ENCODE measurements at regions not wholly inside any gene's neighbourhood (a gene's known extent, or its start where the extent isn't known, plus 50 kb on each side); places are given as distances from the start of the nearest gene placed in this dataset.
A peak's percentile ranks its signal among the peaks of the same experiment; 100 is the strongest.

GRCh38 chr5:87803352-87803751 is 390.6 kb upstream of the CCNH start:
- no peaks in the 10 kb centered on the region for H3K36me3 ChIP-seq (ENCODE audit: control insufficient read depth, insufficient read depth, low read length)
- no peaks in the 10 kb centered on the region for H3K4me1 ChIP-seq (ENCODE audit: control insufficient read depth, insufficient read depth, low read length)
- H3K27me3 ChIP-seq (ENCODE audit: control insufficient read depth, insufficient read depth, low read length) = no peaks in the 10 kb centered on the region
- no peak overlapping the region for H3K4me3 ChIP-seq (ENCODE audit: low read length)
- H3K27ac ChIP-seq (ENCODE audit: low read length) = no peak overlapping the region
- DNase-seq = no peak
- H3K9me3 ChIP-seq (replicated peaks; ENCODE audit: control insufficient read depth, low read depth, low read length) = no peaks in the 10 kb centered on the region

- H3K4me3 ChIP-seq (ENCODE audit: low read length) = no peak overlapping the region
- peak; percentile 4 for DNase-seq
- H3K9me3 ChIP-seq (replicated peaks; ENCODE audit: control insufficient read depth, low read depth, low read length) = no peaks in the 10 kb centered on the region
- H3K4me1 ChIP-seq (ENCODE audit: control insufficient read depth, insufficient read depth, low read length) = no peaks in the 10 kb centered on the region
- no peaks in the 10 kb centered on the region for H3K36me3 ChIP-seq (ENCODE audit: control insufficient read depth, insufficient read depth, low read length)
- H3K27me3 ChIP-seq (ENCODE audit: control insufficient read depth, insufficient read depth, low read length) = no peaks in the 10 kb centered on the region
- WGBS (ENCODE audit: insufficient coverage) = no CpG with 5 or more reads among the region's 4 CpGs
- H3K27ac ChIP-seq (ENCODE audit: low read length) = no peak overlapping the region
Observed at GRCh38 chr5:87791869-87792268, 379.1 kb upstream of the CCNH start.

- no CpG with 5 or more reads among the region's 2 CpGs for whole genome bisulfite sequencing (ENCODE audit: insufficient coverage)
Observed at GRCh38 chr5:87788416-87788815, 375.7 kb upstream of the CCNH start.

GRCh38 chr5:87787625-87788256 is 375.0 kb upstream of the CCNH start:
- DNase-seq = no peak
- H3K4me3 ChIP-seq (ENCODE audit: low read length) = no peak overlapping the region
- no peaks in the 10 kb centered on the region for H3K27me3 ChIP-seq (ENCODE audit: control insufficient read depth, insufficient read depth, low read length)
- H3K9me3 ChIP-seq (replicated peaks; ENCODE audit: control insufficient read depth, low read depth, low read length) = no peaks in the 10 kb centered on the region
- H3K36me3 ChIP-seq (ENCODE audit: control insufficient read depth, insufficient read depth, low read length) = no peaks in the 10 kb centered on the region
- H3K27ac ChIP-seq (ENCODE audit: low read length) = no peak overlapping the region
- WGBS (ENCODE audit: insufficient coverage) = no CpG with 5 or more reads among the region's 2 CpGs
- no peaks in the 10 kb centered on the region for H3K4me1 ChIP-seq (ENCODE audit: control insufficient read depth, insufficient read depth, low read length)

More at GRCh38 chr5:87788416-87788815, 375.7 kb upstream of the CCNH start:
- Histone ChIP-seq H3K36me3 (ENCODE audit: control insufficient read depth, insufficient read depth, low read length) (no peaks in the 10 kb centered on the region), H3K4me1 (ENCODE audit: control insufficient read depth, insufficient read depth, low read length) (no peaks in the 10 kb centered on the region), H3K4me3 (ENCODE audit: low read length) (no peak overlapping the region), H3K27ac (ENCODE audit: low read length) (no peak overlapping the region), H3K9me3 (replicated peaks; ENCODE audit: control insufficient read depth, low read depth, low read length) (no peaks in the 10 kb centered on the region), H3K27me3 (ENCODE audit: control insufficient read depth, insufficient read depth, low read length) (no peaks in the 10 kb centered on the region)
- DNase-seq = no peak

- no CpG with 5 or more reads among the region's 4 CpGs for WGBS (ENCODE audit: insufficient coverage)
- no peak for DNase-seq
Observed at GRCh38 chr5:87787086-87787485, 374.4 kb upstream of the CCNH start.

DNA sequence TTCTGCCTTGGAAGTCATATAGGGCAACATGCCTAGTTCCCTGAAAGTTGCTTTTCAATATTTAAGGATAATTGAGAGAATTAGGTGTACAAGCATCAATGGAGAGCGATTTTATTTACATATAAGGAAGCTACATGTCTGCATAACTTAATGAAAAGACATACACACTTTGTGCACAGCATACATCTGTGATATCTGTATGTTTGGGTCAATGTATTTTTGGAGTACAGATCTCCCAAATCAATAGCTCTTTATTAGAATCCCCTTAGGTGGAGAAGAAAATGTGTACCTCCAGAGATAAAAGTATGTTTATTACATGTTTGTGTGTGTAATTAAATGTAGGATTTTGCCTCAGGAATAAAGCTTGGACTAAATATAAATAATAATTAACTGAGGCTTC is 373.7 kb upstream of the CCNH start:
- Histone ChIP-seq H3K4me3 (ENCODE audit: low read length) (no peak overlapping the region), H3K9me3 (replicated peaks; ENCODE audit: control insufficient read depth, low read depth, low read length) (no peaks in the 10 kb centered on the region), H3K4me1 (ENCODE audit: control insufficient read depth, insufficient read depth, low read length) (no peaks in the 10 kb centered on the region), H3K36me3 (ENCODE audit: control insufficient read depth, insufficient read depth, low read length) (no peaks in the 10 kb centered on the region), H3K27ac (ENCODE audit: low read length) (no peak overlapping the region), H3K27me3 (ENCODE audit: control insufficient read depth, insufficient read depth, low read length) (no peaks in the 10 kb centered on the region)
- DNase-seq = no peak
- no CpG with 5 or more reads among the region's 1 CpG for WGBS (ENCODE audit: insufficient coverage)

More at GRCh38 chr5:87787086-87787485, 374.4 kb upstream of the CCNH start:
- Histone ChIP-seq H3K4me1 (ENCODE audit: control insufficient read depth, insufficient read depth, low read length) (no peaks in the 10 kb centered on the region), H3K4me3 (ENCODE audit: low read length) (no peak overlapping the region), H3K9me3 (replicated peaks; ENCODE audit: control insufficient read depth, low read depth, low read length) (no peaks in the 10 kb centered on the region), H3K27me3 (ENCODE audit: control insufficient read depth, insufficient read depth, low read length) (no peaks in the 10 kb centered on the region), H3K27ac (ENCODE audit: low read length) (no peak overlapping the region), H3K36me3 (ENCODE audit: control insufficient read depth, insufficient read depth, low read length) (no peaks in the 10 kb centered on the region)

- Histone ChIP-seq H3K4me3 (ENCODE audit: low read length) (no peak overlapping the region), H3K27ac (ENCODE audit: low read length) (no peak overlapping the region), H3K36me3 (ENCODE audit: control insufficient read depth, insufficient read depth, low read length) (no peaks in the 10 kb centered on the region), H3K27me3 (ENCODE audit: control insufficient read depth, insufficient read depth, low read length) (no peaks in the 10 kb centered on the region), H3K9me3 (replicated peaks; ENCODE audit: control insufficient read depth, low read depth, low read length) (no peaks in the 10 kb centered on the region), H3K4me1 (ENCODE audit: control insufficient read depth, insufficient read depth, low read length) (no peaks in the 10 kb centered on the region)
- 50% methylated on average over 1 of the region's 4 CpGs for whole genome bisulfite sequencing (ENCODE audit: insufficient coverage)
- DNase-seq = no peak
Observed at GRCh38 chr5:87785554-87786335, 373.0 kb upstream of the CCNH start.

GRCh38 chr5:87784879-87785495 is 372.3 kb upstream of the CCNH start:
- H3K4me3 ChIP-seq (ENCODE audit: low read length) = no peak overlapping the region
- H3K36me3 ChIP-seq (ENCODE audit: control insufficient read depth, insufficient read depth, low read length) = no peaks in the 10 kb centered on the region
- no peak for DNase-seq
- no peaks in the 10 kb centered on the region for H3K9me3 ChIP-seq (replicated peaks; ENCODE audit: control insufficient read depth, low read depth, low read length)
- 71% methylated on average over 1 of the region's 4 CpGs for WGBS (ENCODE audit: insufficient coverage)
- no peak overlapping the region for H3K27ac ChIP-seq (ENCODE audit: low read length)
- no peaks in the 10 kb centered on the region for H3K4me1 ChIP-seq (ENCODE audit: control insufficient read depth, insufficient read depth, low read length)
- H3K27me3 ChIP-seq (ENCODE audit: control insufficient read depth, insufficient read depth, low read length) = no peaks in the 10 kb centered on the region

DNA sequence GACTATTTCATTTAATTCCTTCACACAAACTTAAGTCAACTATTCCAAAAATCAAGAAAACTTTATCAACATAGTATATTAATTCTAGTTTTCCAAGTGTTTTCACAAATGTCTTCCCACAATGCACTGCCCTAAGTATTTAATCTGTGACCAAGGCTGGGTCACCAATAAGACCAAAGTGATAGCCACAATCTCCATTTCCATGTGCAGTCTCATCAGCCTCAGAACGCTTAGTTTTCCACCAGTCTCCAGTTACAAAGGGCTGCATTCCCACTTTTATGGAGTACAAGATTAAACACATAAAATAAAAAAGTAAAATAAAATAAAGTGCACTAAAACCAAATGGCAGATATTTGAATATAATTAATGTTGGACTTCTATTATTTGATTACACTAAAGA is 371.6 kb upstream of the CCNH start:
- no peaks in the 10 kb centered on the region for H3K36me3 ChIP-seq (ENCODE audit: control insufficient read depth, insufficient read depth, low read length)
- H3K9me3 ChIP-seq (replicated peaks; ENCODE audit: control insufficient read depth, low read depth, low read length) = no peaks in the 10 kb centered on the region
- DNase-seq = no peak
- no peak overlapping the region for H3K4me3 ChIP-seq (ENCODE audit: low read length)
- no peak overlapping the region for H3K27ac ChIP-seq (ENCODE audit: low read length)
- H3K4me1 ChIP-seq (ENCODE audit: control insufficient read depth, insufficient read depth, low read length) = no peaks in the 10 kb centered on the region
- WGBS (ENCODE audit: insufficient coverage) = no CpG with 5 or more reads among the region's 1 CpG
- H3K27me3 ChIP-seq (ENCODE audit: control insufficient read depth, insufficient read depth, low read length) = no peaks in the 10 kb centered on the region

DNA sequence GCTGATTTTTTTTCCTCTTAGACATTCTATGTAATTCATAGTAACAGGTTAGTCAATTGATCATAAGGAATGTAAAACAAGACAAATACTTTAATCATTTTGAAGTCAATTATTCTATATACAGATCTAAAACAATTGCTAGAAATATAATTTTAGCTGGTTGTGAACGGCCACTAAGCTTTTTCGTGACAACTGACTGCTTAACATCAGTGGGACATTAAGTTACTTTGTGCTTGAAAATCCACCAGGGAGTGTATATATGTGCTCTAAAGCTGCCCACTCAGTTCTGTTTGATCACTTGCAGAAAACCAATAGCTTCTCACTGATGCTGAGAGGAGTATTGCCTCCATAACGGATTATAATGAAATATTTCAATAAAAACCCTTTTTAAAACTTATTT is 370.2 kb upstream of the CCNH start:
- H3K9me3 ChIP-seq (replicated peaks; ENCODE audit: control insufficient read depth, low read depth, low read length) = no peaks in the 10 kb centered on the region
- H3K4me3 ChIP-seq (ENCODE audit: low read length) = no peak overlapping the region
- no peaks in the 10 kb centered on the region for H3K36me3 ChIP-seq (ENCODE audit: control insufficient read depth, insufficient read depth, low read length)
- no peaks in the 10 kb centered on the region for H3K4me1 ChIP-seq (ENCODE audit: control insufficient read depth, insufficient read depth, low read length)
- 70% methylated on average over 2 of the region's 3 CpGs for WGBS (ENCODE audit: insufficient coverage)
- H3K27me3 ChIP-seq (ENCODE audit: control insufficient read depth, insufficient read depth, low read length) = no peaks in the 10 kb centered on the region
- no peak overlapping the region for H3K27ac ChIP-seq (ENCODE audit: low read length)
- DNase-seq = no peak

Data from muscle of leg (tissue), 3 donors.